Renal pelvis (tissue), 1 donor: ENCODE measurements at regions not wholly inside any gene's neighbourhood (a gene's known extent, or its start where the extent isn't known, plus 50 kb on each side); places are given as distances from the start of the nearest gene placed in this dataset.
A peak's percentile ranks its signal among the peaks of the same experiment; 100 is the strongest.
"Not testable (repeated sequence)": the region's sequence is repeated elsewhere in the genome, so short reads cannot be mapped to it uniquely, and the experiment has no call there.

Experiments
- DNase-seq: peaks from one replicate; pipeline ENCODE4 v3.0.0-alpha.2; 2013

- DNase-seq: no peak
Measured at GRCh38 chr5:8805653-8806052, 740.2 kb downstream of the SEMA5A start.

GRCh38 chr5:8807636-8808035 lies 738.2 kb downstream of the SEMA5A start:
- DNase-seq: no peak

GRCh38 chr5:8811581-8811980 lies 734.3 kb downstream of the SEMA5A start:
- no peak for DNase-seq

- DNase-seq: no peak
Measured at GRCh38 chr5:8813180-8813579, 732.7 kb downstream of the SEMA5A start.

- DNase-seq: no peak
Measured at GRCh38 chr5:8814105-8814504, 731.8 kb downstream of the SEMA5A start.

GRCh38 chr5:8824371-8824770 lies 721.5 kb downstream of the SEMA5A start:
- no peak for DNase-seq

- no peak for DNase-seq
Measured at GRCh38 chr5:8825139-8825757, 720.6 kb downstream of the SEMA5A start.

GRCh38 chr5:8826508-8826907 lies 719.4 kb downstream of the SEMA5A start:
- no peak for DNase-seq

DNA sequence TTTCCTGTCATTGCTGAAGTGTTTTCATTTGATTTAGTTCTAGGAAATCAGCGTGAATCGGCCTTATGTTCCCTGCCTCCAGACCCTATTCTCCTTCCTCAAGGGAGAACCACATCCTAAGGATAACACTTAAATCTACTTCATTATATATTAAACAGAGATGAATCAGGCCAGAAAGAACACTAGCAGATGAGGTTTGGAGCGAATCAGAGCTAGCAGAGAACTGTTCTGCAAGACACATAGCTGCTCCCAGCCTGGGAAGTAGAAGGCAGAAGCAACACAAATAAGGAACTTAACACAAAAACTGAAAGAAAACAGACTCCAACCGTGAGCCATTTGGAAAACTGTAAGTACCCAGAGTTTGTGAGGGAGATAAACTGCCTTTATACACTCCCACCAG lies 718.2 kb downstream of the SEMA5A start:
- DNase-seq: no peak

GRCh38 chr5:8828596-8829322 lies 717.1 kb downstream of the SEMA5A start:
- no peak for DNase-seq

DNA sequence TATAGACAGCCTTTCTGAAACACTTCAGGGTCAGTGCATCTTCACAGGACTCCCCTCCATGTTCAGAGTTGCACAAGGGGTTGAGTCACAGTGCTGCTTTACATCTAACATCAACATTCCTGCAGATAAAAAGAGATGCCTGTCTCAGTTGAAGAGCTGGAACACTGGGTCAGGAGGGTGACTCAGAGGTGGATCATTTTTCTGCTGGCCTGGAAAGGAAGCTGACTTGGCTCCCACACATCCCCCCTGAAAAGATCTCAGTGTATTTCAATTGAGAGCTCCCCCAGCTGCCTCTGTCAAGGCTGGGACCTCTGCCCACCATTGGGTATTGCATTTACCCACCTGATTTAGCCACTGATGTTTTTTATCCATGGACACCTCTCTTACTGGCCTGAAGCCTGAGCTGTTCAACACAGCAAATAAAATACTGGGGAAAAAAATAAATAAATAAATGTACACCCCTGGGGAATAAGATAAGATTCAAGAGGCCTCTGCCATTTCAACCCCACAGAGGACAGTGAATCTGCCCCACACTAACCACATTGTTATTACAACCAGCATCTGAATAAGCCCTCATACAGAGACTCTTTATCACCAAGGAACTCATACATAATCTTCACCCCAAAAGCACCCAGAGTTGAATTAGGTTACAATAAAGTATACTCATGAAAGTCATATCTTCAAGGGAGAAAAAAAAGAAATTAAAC lies 716.4 kb downstream of the SEMA5A start:
- peak; percentile 57 for DNase-seq

GRCh38 chr5:8831251-8831650 lies 714.6 kb downstream of the SEMA5A start:
- DNase-seq: no peak

DNA sequence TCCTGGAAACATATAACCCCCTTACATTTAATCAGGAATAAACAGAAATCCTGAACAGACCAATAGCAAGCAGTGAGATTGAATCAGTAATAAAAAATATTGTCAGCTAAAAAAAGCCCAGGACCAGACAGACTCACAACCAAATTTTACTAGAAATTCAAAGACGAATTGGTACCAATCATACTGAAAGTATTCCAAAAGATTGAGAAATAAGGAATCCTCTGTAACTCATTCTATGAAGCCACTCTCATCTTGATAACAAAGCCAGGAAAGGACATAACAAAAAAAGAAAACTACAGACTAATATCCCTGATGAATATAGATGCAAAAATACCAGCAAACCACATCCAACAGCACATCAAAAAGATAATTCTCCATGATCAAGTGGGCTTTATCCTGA lies 714.0 kb downstream of the SEMA5A start:
- DNase-seq: no peak

DNA sequence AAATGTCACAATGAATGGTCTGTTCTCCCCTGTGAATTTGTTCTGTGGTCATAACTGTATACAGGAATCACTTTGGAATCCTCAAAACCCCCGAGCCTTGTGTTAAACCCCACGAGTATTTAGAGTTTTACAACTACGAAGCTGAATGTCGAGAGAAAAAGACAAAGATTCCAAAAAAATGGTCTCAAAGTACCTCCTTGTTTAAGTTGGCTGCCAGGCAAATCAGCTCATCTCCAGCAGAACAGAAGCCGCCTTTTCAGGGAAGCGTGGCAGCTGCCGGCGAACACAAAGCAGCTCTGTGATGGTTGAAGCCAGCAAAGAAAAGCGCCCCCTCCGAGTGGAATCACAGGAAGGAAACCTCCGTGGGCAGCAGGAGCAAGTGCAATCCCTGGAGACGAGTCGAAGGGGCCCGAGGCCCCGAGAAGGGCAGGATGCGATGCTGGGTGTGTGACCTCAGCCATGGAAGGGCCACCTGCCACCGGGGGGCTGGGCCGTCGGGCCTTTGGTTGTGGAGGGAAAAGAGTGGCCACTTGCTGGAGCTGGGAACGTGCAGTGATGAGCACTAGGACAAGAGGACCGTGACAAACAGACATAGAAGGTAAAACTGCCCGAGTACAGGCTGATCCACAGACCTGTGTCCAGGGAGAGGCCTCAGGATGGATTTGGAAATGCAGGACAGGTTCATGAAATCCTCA lies 706.4 kb downstream of the SEMA5A start:
- no peak for DNase-seq

- no peak for DNase-seq
Measured at GRCh38 chr5:8840237-8840636, 705.6 kb downstream of the SEMA5A start.

DNA sequence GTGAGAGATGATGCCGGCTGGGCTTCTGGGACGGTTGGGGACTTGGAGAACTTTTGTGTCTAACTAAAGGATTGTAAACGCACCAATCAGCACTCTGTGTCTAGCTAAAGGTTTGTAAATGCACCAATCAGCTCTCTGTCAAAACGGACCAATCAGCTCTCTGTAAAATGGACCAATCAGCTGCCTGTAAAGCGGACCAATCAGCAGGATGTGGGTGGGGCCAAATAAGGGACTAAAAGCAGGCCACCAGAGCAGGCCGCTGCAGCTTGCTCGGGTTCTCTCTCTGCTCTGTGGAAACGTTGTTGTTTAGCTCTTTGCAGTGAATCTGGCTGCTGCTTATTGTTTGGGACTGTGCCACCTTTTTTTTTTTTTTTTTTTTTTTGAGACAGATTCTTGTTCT lies 705.1 kb downstream of the SEMA5A start:
- not testable (repeated sequence) for DNase-seq

GRCh38 chr5:8842971-8843551 lies 702.8 kb downstream of the SEMA5A start:
- DNase-seq: no peak

GRCh38 chr5:8843771-8844170 lies 702.1 kb downstream of the SEMA5A start:
- DNase-seq: no peak

GRCh38 chr5:8844206-8844605 lies 701.7 kb downstream of the SEMA5A start:
- no peak for DNase-seq

GRCh38 chr5:8844847-8845246 lies 701.0 kb downstream of the SEMA5A start:
- no peak for DNase-seq

- no peak for DNase-seq
Measured at GRCh38 chr5:8845296-8845695, 700.6 kb downstream of the SEMA5A start.

DNA sequence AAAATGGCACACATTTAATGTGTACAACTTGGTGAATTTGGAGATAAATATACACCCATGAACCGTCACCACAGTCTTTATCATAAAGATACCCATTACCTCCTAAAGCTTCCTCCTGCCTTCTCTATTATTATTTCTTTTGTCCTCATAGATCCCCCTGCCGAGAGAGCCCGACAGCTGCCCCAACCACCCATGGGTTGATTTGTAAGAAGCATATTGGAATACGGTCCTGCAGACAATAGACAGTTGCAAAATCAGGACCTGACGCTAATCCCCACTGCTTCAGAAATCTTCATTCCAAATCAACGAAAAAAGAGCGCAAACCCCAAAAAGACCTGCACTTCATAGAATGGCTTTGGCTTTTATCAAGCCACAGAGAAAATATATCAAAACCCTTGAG lies 697.5 kb downstream of the SEMA5A start:
- no peak for DNase-seq
